Trophoblast cell (in vitro differentiated cells and primary cell): ENCODE measurements at regions not wholly inside any gene's neighbourhood (a gene's known extent, or its start where the extent isn't known, plus 50 kb on each side); places are given as distances from the start of the nearest gene placed in this dataset.

ENCODE experiments used
- DNase-seq, 2 donors: peaks; one replicate each; pipeline ENCODE4 v3.0.0-alpha.2; 2016
- H2AFZ ChIP-seq: 2 replicates; pipeline ENCODE4 v1.6.1; 2013; ENCODE audit warnings: low read length, moderate library complexity, mild to moderate bottlenecking; ENCODE audit not compliant: insufficient read depth, poor library complexity
- H2AK5ac ChIP-seq: 2 replicates; pipeline ENCODE4 v1.6.1; 2013; ENCODE audit warnings: mild to moderate bottlenecking, low read length
- H2BK120ac ChIP-seq: 2 replicates; pipeline ENCODE4 v1.6.1; 2013; ENCODE audit warnings: low read length, mild to moderate bottlenecking, moderate library complexity; ENCODE audit not compliant: insufficient read depth, poor library complexity
- H2BK12ac ChIP-seq: 2 replicates; pipeline ENCODE4 v1.6.1; 2013; ENCODE audit warnings: mild to moderate bottlenecking, low read length, moderate library complexity
- H2BK5ac ChIP-seq: 2 replicates; pipeline ENCODE4 v1.6.1; 2013; ENCODE audit warnings: low read length, low read depth, moderate library complexity, mild to moderate bottlenecking; ENCODE audit not compliant: poor library complexity
- H3K14ac ChIP-seq: 2 replicates; pipeline ENCODE4 v1.6.1; 2013; ENCODE audit warnings: mild to moderate bottlenecking, low read length
- H3K18ac ChIP-seq: 2 replicates; pipeline ENCODE4 v1.6.1; 2013; ENCODE audit warnings: mild to moderate bottlenecking, low read length
- H3K23ac ChIP-seq: 2 replicates; pipeline ENCODE4 v1.6.1; 2013; ENCODE audit warnings: low read length
- H3K27ac ChIP-seq: 2 replicates; pipeline ENCODE4 v1.5.1; 2013; ENCODE audit warnings: low read depth, mild to moderate bottlenecking, inconsistent platforms, low read length, moderate library complexity
- H3K27me3 ChIP-seq: 2 replicates; pipeline ENCODE4 v1.6.1; 2013; ENCODE audit warnings: inconsistent platforms, mild to moderate bottlenecking, low read length, moderate library complexity; ENCODE audit not compliant: insufficient read depth
- H3K36me3 ChIP-seq, 2 experiments: 1 replicate in 1 of 2; 2 replicates in 1 of 2; pipeline ENCODE4 v1.6.1; 2013; ENCODE audit warnings: low read length in 2 of 2, mild to moderate bottlenecking in 2 of 2, moderate library complexity in 1 of 2; ENCODE audit not compliant: insufficient read depth in 2 of 2, control insufficient read depth in 1 of 2
- H3K4ac ChIP-seq: 2 replicates; pipeline ENCODE4 v1.6.1; 2013; ENCODE audit warnings: low read depth, mild to moderate bottlenecking, low read length, moderate library complexity
- H3K4me1 ChIP-seq, 2 experiments: 1 replicate in 1 of 2; 2 replicates in 1 of 2; pipeline ENCODE4 v1.6.1; 2013; ENCODE audit warnings: low read length in 2 of 2, mild to moderate bottlenecking in 2 of 2, moderate library complexity in 1 of 2; ENCODE audit not compliant: insufficient read depth in 2 of 2, control insufficient read depth in 1 of 2
- H3K4me2 ChIP-seq: 2 replicates; pipeline ENCODE4 v1.6.1; 2013; ENCODE audit warnings: inconsistent platforms, mild to moderate bottlenecking, low read length, moderate library complexity
- H3K4me3 ChIP-seq: 2 replicates; pipeline ENCODE4 v1.5.1; 2013; ENCODE audit warnings: mild to moderate bottlenecking, low read depth, low read length, inconsistent platforms
- H3K79me1 ChIP-seq: one replicate; pipeline ENCODE4 v1.6.1; 2013; ENCODE audit warnings: low read length
- H3K79me2 ChIP-seq: 2 replicates; pipeline ENCODE4 v1.6.1; 2013; ENCODE audit warnings: low read length, mild to moderate bottlenecking; ENCODE audit not compliant: control insufficient read depth, insufficient read depth, poor library complexity
- H3K9ac ChIP-seq: 2 replicates; pipeline ENCODE4 v1.6.1; 2013; ENCODE audit warnings: mild to moderate bottlenecking, low read length
- H3K9me3 ChIP-seq: 2 replicates; pipeline ENCODE4 v1.6.1; 2013; ENCODE audit warnings: low read depth, mild to moderate bottlenecking, control low read depth, inconsistent platforms, low read length; ENCODE audit not compliant: insufficient read depth
- H4K12ac ChIP-seq: 2 replicates; pipeline ENCODE4 v1.6.1; 2013; ENCODE audit warnings: low read depth, mild to moderate bottlenecking, low read length, moderate library complexity
- H4K8ac ChIP-seq: 2 replicates; pipeline ENCODE4 v1.6.1; 2013; ENCODE audit warnings: low read depth, mild to moderate bottlenecking, low read length, moderate library complexity
- H4K91ac ChIP-seq: one replicate; pipeline ENCODE4 v1.6.1; 2013; ENCODE audit warnings: low read depth, mild to moderate bottlenecking, low read length, moderate library complexity
- WGBS: extraction: QIAGEN DNeasy Blood & Tissue Kit; methylation state at CpG from one replicate; pipeline ENCODE4 v1.1.7; 2013; ENCODE audit warnings: missing lambda C conversion rate; ENCODE audit not compliant: insufficient read length, insufficient coverage; ENCODE audit errors: extremely low coverage; 5-methylcytosine and 5-hydroxymethylcytosine counted together

- Histone ChIP-seq H3K4me1 (no peaks in the 10 kb centered on the region), H3K4ac (no peak overlapping the region), H4K91ac (no peak overlapping the region), H2BK120ac (no peak overlapping the region), H2AK5ac (no peak overlapping the region), H3K27me3 (no peaks in the 10 kb centered on the region), H3K14ac (no peak overlapping the region), H2BK12ac (no peak overlapping the region), H3K9me3 (no peaks in the 10 kb centered on the region), H3K18ac (no peak overlapping the region), H4K8ac (no peak overlapping the region), H3K79me1 (no peaks in the 10 kb centered on the region), H3K23ac (no peak overlapping the region), H3K27ac (no peak overlapping the region), H3K4me2 (no peak overlapping the region), H3K79me2 (no peaks in the 10 kb centered on the region), H3K4me3 (no peak overlapping the region), H2AFZ (no peak overlapping the region), H3K9ac (no peak overlapping the region), H2BK5ac (no peak overlapping the region), H3K36me3 (no peaks in the 10 kb centered on the region), H4K12ac (no peak overlapping the region)
- WGBS, result no CpG with 5 or more reads among the region's 5 CpGs
- no peak for DNase-seq
These were observed 155.9 kb upstream of the PJA1 start for GRCh38 chrX:69321006-69321655.

DNA sequence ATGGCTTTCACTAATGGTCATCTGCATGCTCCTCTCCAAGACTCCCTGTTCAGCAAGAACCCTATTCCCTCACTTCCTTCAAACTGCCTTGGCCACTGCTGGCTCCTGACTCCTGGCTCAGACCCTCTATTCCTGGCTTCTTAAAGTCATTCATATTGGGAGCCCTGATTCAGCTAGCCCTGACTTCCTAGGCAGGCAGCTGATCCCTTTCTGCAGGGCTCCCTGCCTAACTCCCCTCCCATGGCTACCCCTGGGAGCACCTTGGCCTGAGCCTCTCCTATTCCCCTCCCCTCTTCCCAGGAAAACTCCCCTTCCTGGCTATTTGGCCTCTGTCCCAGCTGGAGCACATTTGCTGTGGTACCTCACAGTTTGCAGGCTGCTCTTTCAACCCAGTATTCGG lies 154.9 kb upstream of the PJA1 start:
- no peak overlapping the region for H2BK120ac ChIP-seq
- no peak overlapping the region for H3K9ac ChIP-seq
- no peak overlapping the region for H2AK5ac ChIP-seq
- H3K18ac ChIP-seq, result no peak overlapping the region
- no peak overlapping the region for H2BK5ac ChIP-seq
- H3K4me1 ChIP-seq, result peaks cover 0 to 2% of the 10 kb centered on the region in 2 experiments
- no peak overlapping the region for H2AFZ ChIP-seq
- H3K23ac ChIP-seq, result no peak overlapping the region
- no peak overlapping the region for H4K12ac ChIP-seq
- WGBS, result no CpG with 5 or more reads among the region's 1 CpG
- no peak overlapping the region for H3K4ac ChIP-seq
- H3K4me2 ChIP-seq, result no peak overlapping the region
- no peaks in the 10 kb centered on the region for H3K36me3 ChIP-seq
- no peaks in the 10 kb centered on the region for H3K9me3 ChIP-seq
- H3K79me2 ChIP-seq, result no peaks in the 10 kb centered on the region
- DNase-seq, result no peak
- no peak overlapping the region for H4K91ac ChIP-seq
- H3K27me3 ChIP-seq, result no peaks in the 10 kb centered on the region
- H4K8ac ChIP-seq, result no peak overlapping the region
- no peak overlapping the region for H3K14ac ChIP-seq
- no peak overlapping the region for H3K4me3 ChIP-seq
- no peak overlapping the region for H3K27ac ChIP-seq
- H3K79me1 ChIP-seq, result no peaks in the 10 kb centered on the region
- H2BK12ac ChIP-seq, result no peak overlapping the region

- no peak overlapping the region for H3K4ac ChIP-seq
- H4K91ac ChIP-seq, result no peak overlapping the region
- no peak for DNase-seq
- H2BK5ac ChIP-seq, result no peak overlapping the region
- no peak overlapping the region for H2BK12ac ChIP-seq
- no peaks in the 10 kb centered on the region for H3K36me3 ChIP-seq
- no peak overlapping the region for H4K12ac ChIP-seq
- H3K9ac ChIP-seq, result no peak overlapping the region
- no CpG with 5 or more reads among the region's 7 CpGs for WGBS
- no peak overlapping the region for H3K4me2 ChIP-seq
- no peak overlapping the region for H3K4me3 ChIP-seq
- H3K27me3 ChIP-seq, result no peaks in the 10 kb centered on the region
- H3K14ac ChIP-seq, result no peak overlapping the region
- H2BK120ac ChIP-seq, result no peak overlapping the region
- no peak overlapping the region for H3K27ac ChIP-seq
- no peak overlapping the region for H3K18ac ChIP-seq
- no peak overlapping the region for H2AFZ ChIP-seq
- peaks cover 0 to 2% of the 10 kb centered on the region in 2 experiments for H3K4me1 ChIP-seq
- H3K79me2 ChIP-seq, result no peaks in the 10 kb centered on the region
- no peak overlapping the region for H4K8ac ChIP-seq
- H2AK5ac ChIP-seq, result no peak overlapping the region
- no peaks in the 10 kb centered on the region for H3K79me1 ChIP-seq
- no peak overlapping the region for H3K23ac ChIP-seq
- H3K9me3 ChIP-seq, result no peaks in the 10 kb centered on the region
These were observed 154.1 kb upstream of the PJA1 start for GRCh38 chrX:69319376-69319775.

- no peak overlapping the region for H2BK12ac ChIP-seq
- no peaks in the 10 kb centered on the region for H3K79me1 ChIP-seq
- no peak overlapping the region for H3K4me3 ChIP-seq
- H3K23ac ChIP-seq, result no peak overlapping the region
- no peak overlapping the region for H4K91ac ChIP-seq
- H2BK120ac ChIP-seq, result no peak overlapping the region
- H3K27ac ChIP-seq, result no peak overlapping the region
- no peaks in the 10 kb centered on the region for H3K9me3 ChIP-seq
- H4K8ac ChIP-seq, result no peak overlapping the region
- no peaks in the 10 kb centered on the region for H3K79me2 ChIP-seq
- no peaks in the 10 kb centered on the region for H3K36me3 ChIP-seq
- H3K9ac ChIP-seq, result no peak overlapping the region
- no peaks in the 10 kb centered on the region for H3K27me3 ChIP-seq
- no peak overlapping the region for H2BK5ac ChIP-seq
- no peak overlapping the region for H3K4ac ChIP-seq
- H3K4me2 ChIP-seq, result no peak overlapping the region
- no peak overlapping the region for H4K12ac ChIP-seq
- H3K4me1 ChIP-seq, result peaks cover 0 to 2% of the 10 kb centered on the region in 2 experiments
- no CpG with 5 or more reads among the region's 5 CpGs for WGBS
- no peak overlapping the region for H2AFZ ChIP-seq
- no peak overlapping the region for H3K14ac ChIP-seq
- no peak overlapping the region for H3K18ac ChIP-seq
- no peak overlapping the region for H2AK5ac ChIP-seq
- DNase-seq, result no peak
These were observed 153.5 kb upstream of the PJA1 start for GRCh38 chrX:69318651-69319340.
